ENCODE measurements at regions not wholly inside any gene's neighbourhood (a gene's known extent, or its start where the extent isn't known, plus 50 kb on each side); places are given as distances from the start of the nearest gene placed in this dataset.

DNA sequence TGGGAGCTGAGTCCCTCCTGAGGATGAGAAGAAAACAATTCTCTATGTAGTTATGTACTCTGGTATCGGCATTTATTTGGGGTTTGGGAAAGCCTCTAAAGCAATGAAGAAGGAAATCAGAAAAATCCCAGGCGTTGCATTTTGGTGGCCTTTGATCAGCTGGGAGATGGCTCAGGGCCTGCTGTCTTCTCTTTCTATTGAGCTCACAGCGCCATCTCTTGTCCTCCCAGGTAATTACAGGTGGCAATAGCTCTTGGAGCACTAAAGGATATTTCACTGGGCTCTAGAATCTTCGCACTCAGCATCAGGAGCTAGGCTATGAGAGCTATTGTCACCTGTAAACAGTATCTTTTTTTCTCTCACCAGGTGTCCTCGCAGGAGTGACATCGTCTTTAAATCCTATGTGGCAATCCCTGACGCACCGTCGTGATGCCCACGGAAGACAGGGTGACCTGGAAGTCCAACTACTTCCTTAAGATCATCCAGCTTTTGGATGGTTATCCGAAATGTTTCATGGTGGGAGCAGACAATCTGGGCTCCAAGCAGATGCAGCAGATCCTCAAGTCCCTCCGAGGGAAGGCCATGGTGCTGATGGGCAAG lies 76.1 kb upstream of the PMAIP1 start:
- TF ChIP-seq POLR2AphosphoS5 (IDR thresholded peaks at IDR 0.05; ENCODE audit: borderline replicate concordance, low read depth, low read length) (no peak), EZH2 (IDR thresholded peaks at IDR 0.05) (no peak)

All from SK-N-MC (cell line).